BE2C (cell line): ENCODE measurements at regions not wholly inside any gene's neighbourhood (a gene's known extent, or its start where the extent isn't known, plus 50 kb on each side); places are given as distances from the start of the nearest gene placed in this dataset.

Experiments used
- DNase-seq: peaks from one replicate; pipeline ENCODE4 v3.0.0-alpha.2; 2020
- H3K27me3 ChIP-seq: fragments of 250-450 bp; sonication (Bioruptor Pico); 2 replicates; pipeline ENCODE4 v1.5.1; 2020; ENCODE audit warnings: mild to moderate bottlenecking
- H3K36me3 ChIP-seq: fragments of 250-450 bp; sonication (Bioruptor Pico); 2 replicates; pipeline ENCODE4 v1.5.1; 2020; ENCODE audit warnings: mild to moderate bottlenecking
- H3K4me1 ChIP-seq: fragments of 250-450 bp; sonication (Bioruptor Pico); 2 replicates; pipeline ENCODE4 v1.5.1; 2020
- H3K4me3 ChIP-seq: 2 replicates; pipeline ENCODE4 v1.5.1; 2011; ENCODE audit warnings: low read depth, low read length
- H3K9me3 ChIP-seq: fragments of 250-450 bp; sonication (Bioruptor Pico); 2 replicates; pipeline ENCODE4 v1.5.1; 2020
- TF ChIP-seq, protein P1 (sequence below): IDR thresholded peaks from 2 replicates; pipeline ENCODE4 v1.5.1; 2012; ENCODE audit warnings: mild to moderate bottlenecking, low read depth, low read length

DNA sequence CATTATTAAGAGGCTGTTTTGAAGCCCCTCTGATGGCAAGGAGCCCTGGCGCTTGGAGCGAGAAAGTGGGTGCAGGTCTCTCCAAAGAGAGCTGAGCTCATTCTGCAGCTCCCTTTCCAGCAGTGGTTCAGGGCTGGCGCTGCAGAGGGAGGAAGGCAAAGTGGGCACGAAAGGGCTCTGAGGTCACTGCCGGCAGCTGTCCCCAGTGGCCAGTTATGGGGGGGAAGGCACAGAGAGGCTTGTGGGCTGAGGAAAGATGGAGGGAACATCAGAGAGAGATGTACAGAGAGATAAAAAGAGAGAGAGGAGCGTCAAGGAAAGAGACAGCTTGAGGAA, 75.2 kb upstream of the TBX5 start:
- Histone ChIP-seq H3K4me1 (no peaks in the 10 kb centered on the region), H3K36me3 (no peaks in the 10 kb centered on the region), H3K27me3 (peaks cover 66% of the 10 kb centered on the region), H3K9me3 (no peaks in the 10 kb centered on the region), H3K4me3 (no peak overlapping the region)
- DNase-seq = no peak
- TF ChIP-seq, protein P1, sequence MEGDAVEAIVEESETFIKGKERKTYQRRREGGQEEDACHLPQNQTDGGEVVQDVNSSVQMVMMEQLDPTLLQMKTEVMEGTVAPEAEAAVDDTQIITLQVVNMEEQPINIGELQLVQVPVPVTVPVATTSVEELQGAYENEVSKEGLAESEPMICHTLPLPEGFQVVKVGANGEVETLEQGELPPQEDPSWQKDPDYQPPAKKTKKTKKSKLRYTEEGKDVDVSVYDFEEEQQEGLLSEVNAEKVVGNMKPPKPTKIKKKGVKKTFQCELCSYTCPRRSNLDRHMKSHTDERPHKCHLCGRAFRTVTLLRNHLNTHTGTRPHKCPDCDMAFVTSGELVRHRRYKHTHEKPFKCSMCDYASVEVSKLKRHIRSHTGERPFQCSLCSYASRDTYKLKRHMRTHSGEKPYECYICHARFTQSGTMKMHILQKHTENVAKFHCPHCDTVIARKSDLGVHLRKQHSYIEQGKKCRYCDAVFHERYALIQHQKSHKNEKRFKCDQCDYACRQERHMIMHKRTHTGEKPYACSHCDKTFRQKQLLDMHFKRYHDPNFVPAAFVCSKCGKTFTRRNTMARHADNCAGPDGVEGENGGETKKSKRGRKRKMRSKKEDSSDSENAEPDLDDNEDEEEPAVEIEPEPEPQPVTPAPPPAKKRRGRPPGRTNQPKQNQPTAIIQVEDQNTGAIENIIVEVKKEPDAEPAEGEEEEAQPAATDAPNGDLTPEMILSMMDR = no peak

DNA sequence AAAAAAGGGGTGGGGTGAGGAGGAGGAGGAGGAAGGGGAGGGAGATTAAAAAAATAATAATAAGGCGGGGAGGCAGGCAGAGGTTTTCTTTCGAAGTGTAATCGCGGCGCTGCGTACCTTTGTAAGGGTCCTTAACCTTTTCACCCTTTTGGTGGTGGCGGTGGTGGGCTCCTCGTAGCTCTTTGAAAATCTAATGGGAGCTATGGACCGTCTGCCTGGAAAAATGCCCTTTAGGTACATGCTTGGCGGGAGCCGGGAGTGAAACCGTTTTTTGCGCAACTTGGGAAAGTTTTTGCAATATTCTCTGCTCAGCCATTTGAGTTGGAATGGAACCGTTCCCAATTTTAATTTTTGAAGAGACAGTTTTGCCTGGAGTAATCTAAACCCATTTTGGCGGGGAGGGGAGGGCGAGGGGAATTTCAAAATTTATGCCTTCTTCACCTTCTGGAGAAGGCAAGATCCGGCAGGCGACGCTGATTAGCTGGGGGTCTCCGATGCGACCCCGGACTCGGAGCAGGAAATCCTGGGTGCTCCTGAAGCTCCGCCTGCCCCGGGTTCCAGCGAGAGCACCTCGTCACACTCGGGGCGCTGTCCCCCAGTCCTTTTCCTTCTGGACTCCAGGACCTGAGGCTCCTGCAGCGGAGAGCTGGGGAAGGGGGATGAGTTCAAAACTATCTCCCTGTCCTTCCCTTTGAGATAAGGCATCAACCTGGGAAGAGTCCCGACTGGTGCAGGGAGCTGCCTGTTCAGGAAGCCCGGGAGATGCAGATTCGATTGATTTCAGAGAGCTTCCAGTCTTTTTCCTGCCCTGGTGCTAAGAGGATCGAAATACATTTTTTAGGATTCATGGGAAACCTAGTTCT, 74.6 kb upstream of the TBX5 start:
- DNase-seq = no peak
- no peak overlapping the region for H3K4me3 ChIP-seq

DNA sequence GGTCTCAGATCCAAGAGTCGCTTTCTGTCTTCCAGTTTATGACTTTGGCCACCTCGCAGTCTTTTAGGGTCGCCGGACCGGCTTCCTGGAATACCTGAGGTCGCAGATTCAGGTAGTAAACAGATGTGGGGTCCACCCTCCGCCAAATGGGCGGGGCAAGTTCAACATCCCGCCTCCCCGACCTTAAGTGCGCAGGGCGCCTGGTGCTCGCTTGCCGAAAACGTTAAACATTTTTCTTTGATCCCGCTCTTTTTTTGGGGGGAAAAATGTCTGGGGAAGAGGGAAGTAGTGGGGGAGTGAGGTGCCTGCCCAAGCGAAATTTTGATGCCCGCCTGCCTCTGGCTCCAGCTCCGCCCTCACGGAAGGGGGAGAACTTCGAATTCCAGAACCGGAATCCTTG, 73.9 kb upstream of the TBX5 start:
- no peak overlapping the region for H3K4me3 ChIP-seq
- TF ChIP-seq, protein P1 = no peak
- DNase-seq = no peak
- H3K4me1 ChIP-seq = no peaks in the 10 kb centered on the region
- H3K36me3 ChIP-seq = no peaks in the 10 kb centered on the region
- H3K9me3 ChIP-seq = no peaks in the 10 kb centered on the region
- H3K27me3 ChIP-seq = peaks cover 75% of the 10 kb centered on the region

More for the DNA sequence above, 74.6 kb upstream of the TBX5 start:
- H3K9me3 ChIP-seq = no peaks in the 10 kb centered on the region
- no peaks in the 10 kb centered on the region for H3K36me3 ChIP-seq
- H3K4me1 ChIP-seq = no peaks in the 10 kb centered on the region
- H3K27me3 ChIP-seq = peaks cover 71% of the 10 kb centered on the region
- TF ChIP-seq, protein P1 = no peak

DNA sequence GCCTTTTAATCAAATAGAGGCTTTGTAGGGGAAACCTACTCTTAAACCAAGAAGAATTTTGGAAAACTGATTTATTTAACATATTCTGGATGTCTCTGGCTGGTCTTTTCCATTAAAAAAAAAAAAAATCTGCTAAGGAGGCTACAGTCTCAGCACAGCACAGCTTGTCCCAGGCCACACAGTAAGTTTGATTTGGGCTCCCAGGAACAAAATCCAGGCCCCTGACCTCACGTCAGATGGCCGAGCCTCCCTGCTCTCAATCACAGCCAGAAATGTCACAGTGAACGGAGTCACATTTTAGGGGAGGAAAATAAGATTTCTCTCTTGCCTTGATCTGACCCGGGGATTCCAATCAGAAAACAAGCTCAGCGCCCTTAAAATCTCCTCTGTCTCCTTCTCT, 72.9 kb upstream of the TBX5 start:
- TF ChIP-seq, protein P1 = no peak
- Histone ChIP-seq H3K27me3 (peaks cover 83% of the 10 kb centered on the region), H3K4me3 (no peak overlapping the region), H3K4me1 (no peaks in the 10 kb centered on the region), H3K36me3 (no peaks in the 10 kb centered on the region), H3K9me3 (no peaks in the 10 kb centered on the region)
- DNase-seq = no peak

DNA sequence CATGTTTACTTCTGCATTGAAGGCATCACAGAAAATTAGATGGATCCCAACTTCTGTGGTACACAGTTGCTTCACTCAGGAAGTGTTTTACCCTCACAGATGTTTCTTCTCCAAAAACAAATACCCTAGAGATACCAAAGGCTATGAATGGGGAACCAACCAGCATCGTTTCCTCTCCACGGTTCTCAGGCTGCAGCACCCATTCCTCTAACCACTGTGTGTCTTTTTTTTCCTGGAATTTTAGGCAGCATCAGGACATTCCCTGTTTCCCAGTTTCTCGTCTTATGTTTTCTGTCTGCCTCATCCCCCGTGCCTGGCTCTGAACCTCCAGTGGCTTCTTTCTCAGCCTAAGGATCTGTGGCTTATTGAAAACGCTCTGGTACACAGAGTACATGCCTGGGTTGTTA, 72.0 kb upstream of the TBX5 start:
- Histone ChIP-seq H3K27me3 (peaks cover 92% of the 10 kb centered on the region), H3K36me3 (no peaks in the 10 kb centered on the region), H3K4me1 (no peaks in the 10 kb centered on the region), H3K9me3 (no peaks in the 10 kb centered on the region), H3K4me3 (no peak overlapping the region)
- TF ChIP-seq, protein P1 = no peak
- no peak for DNase-seq

DNA sequence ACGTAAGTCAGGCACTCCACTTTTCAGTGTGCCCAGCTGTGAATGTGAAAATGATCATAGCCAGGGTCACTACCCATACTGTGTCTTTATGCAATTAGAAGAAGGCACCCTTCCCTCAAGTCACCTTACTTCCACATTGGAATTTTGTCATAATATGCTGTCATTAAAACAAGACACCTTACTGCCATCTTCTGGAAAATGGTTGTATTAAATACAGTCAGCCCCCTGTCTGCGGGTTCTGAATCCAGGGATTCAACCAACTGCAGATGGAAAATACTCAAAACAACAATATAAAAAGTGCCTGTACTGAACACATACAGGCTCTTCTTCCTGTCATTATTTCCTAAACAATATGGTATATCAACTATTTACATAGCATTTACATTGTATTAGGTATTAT, 70.2 kb upstream of the TBX5 start:
- Histone ChIP-seq H3K4me3 (no peak overlapping the region), H3K27me3 (peaks cover 90% of the 10 kb centered on the region), H3K4me1 (no peaks in the 10 kb centered on the region), H3K9me3 (no peaks in the 10 kb centered on the region), H3K36me3 (no peaks in the 10 kb centered on the region)
- TF ChIP-seq, protein P1 = peak; percentile 50
- DNase-seq = no peak
